ENCODE measurements at regions not wholly inside any gene's neighbourhood (a gene's known extent, or its start where the extent isn't known, plus 50 kb on each side); places are given as distances from the start of the nearest gene placed in this dataset.

GRCh38 chr9:18350036-18350435 is 123.9 kb upstream of the ADAMTSL1 start:
- no peak for TF ChIP-seq CTCF (IDR thresholded peaks at IDR 0.05)
- TF ChIP-seq POLR2A (IDR thresholded peaks at IDR 0.05): no peak

Measured in esophagus squamous epithelium (tissue), 4 donors.